ENCODE measurements at regions not wholly inside any gene's neighbourhood (a gene's known extent, or its start where the extent isn't known, plus 50 kb on each side); places are given as distances from the start of the nearest gene placed in this dataset.
"Not testable (repeated sequence)": the region's sequence is repeated elsewhere in the genome, so short reads cannot be mapped to it uniquely, and the experiment has no call there.

- H3K27ac ChIP-seq; H3K4me1 ChIP-seq; intact Hi-C loops (cut with DNase I; ENCODE audit: low total_unique reads); H3K27me3 ChIP-seq; DNase-seq; H3K9me3 ChIP-seq; H3K36me3 ChIP-seq; H3K4me3 ChIP-seq: not testable (repeated sequence)
- 61 to 80% (median 67%) methylated on average over 5 to 15 of the region's 15 CpGs for WGBS, 5 donors
Measured at GRCh38 chr4:27075603-27076002, 215.0 kb downstream of the STIM2 start.

DNA sequence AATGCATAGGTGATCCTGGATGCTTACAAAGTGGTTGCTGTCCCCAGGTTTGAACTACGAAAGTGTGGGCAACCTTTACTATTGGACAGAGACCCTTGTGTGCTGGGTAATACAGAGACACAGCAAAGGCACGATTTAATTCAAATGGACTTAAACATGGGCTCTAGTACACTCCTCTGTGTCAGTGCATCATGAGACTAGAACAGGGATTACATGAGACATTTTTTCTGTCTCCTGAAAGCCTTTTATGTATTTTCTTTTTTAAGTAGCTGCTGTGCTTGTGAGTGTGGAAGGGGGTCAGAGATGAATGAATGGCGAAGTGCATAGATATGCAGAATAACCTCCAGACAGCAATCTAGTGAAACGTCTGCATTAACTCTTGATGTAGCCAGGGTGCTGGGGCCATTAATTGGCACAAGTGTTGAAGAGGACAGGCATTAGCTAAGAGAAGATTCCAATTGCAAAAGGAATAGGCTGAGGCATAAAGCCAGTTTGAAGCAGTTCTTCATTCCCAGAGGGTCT, 218.4 kb downstream of the STIM2 start:
- WGBS, 5 donors: 41 to 60% (median 47%) methylated on average over 4 of the region's 4 CpGs
- intact Hi-C loops (cut with DNase I; ENCODE audit: low total_unique reads): no loop called here
- no peaks in the 10 kb centered on the region for H3K9me3 ChIP-seq
- no peak for TF ChIP-seq CTCF (IDR thresholded peaks at IDR 0.05)
- TF ChIP-seq POLR2AphosphoS5 (IDR thresholded peaks at IDR 0.05): no peak
- TF ChIP-seq EP300 (IDR thresholded peaks at IDR 0.05): no peak
- no peak for TF ChIP-seq POLR2A (IDR thresholded peaks at IDR 0.05)
- no peak overlapping the region for H3K4me3 ChIP-seq
- no peaks in the 10 kb centered on the region for H3K36me3 ChIP-seq
- H3K4me1 ChIP-seq: no peaks in the 10 kb centered on the region
- no peak overlapping the region for H3K27ac ChIP-seq
- H3K27me3 ChIP-seq: peaks cover 0 to 11% (median 0%) of the 10 kb centered on the region in 3 donors
- no peak for DNase-seq

- Histone ChIP-seq H3K27ac (no peak overlapping the region), H3K27me3 (peaks cover 0 to 40% (median 26%) of the 10 kb centered on the region in 3 donors), H3K4me3 (no peak overlapping the region), H3K4me1 (peaks cover 4 to 14% (median 13%) of the 10 kb centered on the region in 4 donors), H3K9me3 (no peaks in the 10 kb centered on the region), H3K36me3 (no peaks in the 10 kb centered on the region)
- 48 to 63% (median 60%) methylated on average over 4 to 6 of the region's 6 CpGs for WGBS, 5 donors
- intact Hi-C loops (cut with DNase I; ENCODE audit: low total_unique reads): no loop called here
- TF ChIP-seq EP300 (IDR thresholded peaks at IDR 0.05) (no peak), POLR2AphosphoS5 (IDR thresholded peaks at IDR 0.05) (no peak), CTCF (IDR thresholded peaks at IDR 0.05) (no peak), POLR2A (IDR thresholded peaks at IDR 0.05) (no peak)
- no peak for DNase-seq
Measured at GRCh38 chr4:27081675-27082586, 221.3 kb downstream of the STIM2 start.

DNA sequence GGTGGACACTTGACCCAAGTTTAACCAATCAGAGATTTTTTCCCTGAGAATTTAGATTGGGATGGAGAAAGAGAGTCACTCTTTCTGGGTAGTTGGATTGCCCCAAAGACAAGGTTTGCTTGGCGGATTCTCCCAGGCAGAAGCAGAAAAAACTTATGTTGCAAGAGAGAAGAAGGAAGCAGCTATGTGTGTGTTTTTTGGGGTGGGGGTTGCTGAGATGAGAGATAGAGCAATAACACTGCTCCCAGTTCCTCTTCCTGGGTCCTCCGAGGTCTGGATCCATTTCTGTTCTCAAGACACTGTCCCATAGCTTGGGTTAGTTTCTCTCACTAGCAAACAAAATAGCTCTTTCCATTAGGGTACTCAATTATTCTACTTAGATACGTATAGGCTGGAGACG, 222.1 kb downstream of the STIM2 start:
- TF ChIP-seq CTCF (IDR thresholded peaks at IDR 0.05) (no peak), POLR2AphosphoS5 (IDR thresholded peaks at IDR 0.05) (no peak), POLR2A (IDR thresholded peaks at IDR 0.05) (no peak), EP300 (IDR thresholded peaks at IDR 0.05) (no peak)
- WGBS, 5 donors: 87 to 95% (median 91%) methylated on average over 4 of the region's 4 CpGs
- Histone ChIP-seq H3K27ac (no peak overlapping the region), H3K36me3 (no peaks in the 10 kb centered on the region), H3K27me3 (peaks cover 0 to 49% (median 26%) of the 10 kb centered on the region in 3 donors), H3K4me1 (peaks cover 4 to 14% (median 13%) of the 10 kb centered on the region in 4 donors), H3K9me3 (no peaks in the 10 kb centered on the region), H3K4me3 (no peak overlapping the region)
- no peak for DNase-seq
- intact Hi-C loops (cut with DNase I; ENCODE audit: low total_unique reads): no loop called here
